IPS-NIHi11 (cell line): ENCODE measurements at regions not wholly inside any gene's neighbourhood (a gene's known extent, or its start where the extent isn't known, plus 50 kb on each side); places are given as distances from the start of the nearest gene placed in this dataset.

Source experiments
- DNase-seq: peaks from one replicate; pipeline ENCODE4 v3.0.0; 2012; ENCODE audit warnings: mixed read lengths, low spot score

GRCh38 chr4:123807866-123808265 lies 411.3 kb downstream of the SPRY1 start:
- DNase-seq, result no peak

GRCh38 chr4:123809864-123810263 lies 413.3 kb downstream of the SPRY1 start:
- DNase-seq, result no peak

DNA sequence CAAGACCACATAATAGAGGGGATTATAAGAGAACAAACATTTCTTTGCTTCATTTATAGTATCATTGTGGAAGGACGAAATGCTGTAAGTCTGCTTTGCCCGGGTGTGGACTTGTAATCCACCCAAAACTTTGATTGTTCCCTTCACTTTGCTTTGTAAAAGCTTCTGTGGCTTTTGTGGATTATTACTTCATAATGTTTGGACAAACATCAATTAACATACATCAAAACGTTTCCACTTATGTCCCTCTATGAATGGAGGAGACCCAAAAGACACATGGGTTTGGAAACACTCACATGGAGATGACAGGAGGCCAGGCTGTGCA lies 415.4 kb downstream of the SPRY1 start:
- no peak for DNase-seq

DNA sequence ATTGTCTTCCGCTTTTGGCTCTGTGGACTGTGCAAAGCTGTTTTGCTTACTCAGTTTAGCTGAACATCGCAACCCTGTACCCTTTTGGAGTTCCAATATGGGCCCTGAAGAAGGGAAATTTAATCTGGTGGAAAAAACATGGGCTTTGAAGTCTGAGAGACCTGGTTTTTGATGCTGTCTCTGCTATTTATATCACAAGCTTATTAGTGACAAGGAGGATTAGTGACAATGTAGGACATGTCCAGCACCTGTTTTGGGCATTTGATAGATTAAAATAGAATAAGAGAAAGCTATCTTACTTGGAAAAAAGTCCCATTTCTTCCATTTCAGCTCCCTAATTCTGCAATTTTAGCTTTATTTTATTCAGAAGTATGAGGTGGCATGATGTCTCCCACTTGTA lies 417.3 kb downstream of the SPRY1 start:
- no peak for DNase-seq

GRCh38 chr4:123816462-123816861 lies 419.9 kb downstream of the SPRY1 start:
- no peak for DNase-seq

- DNase-seq, result no peak
Measured at GRCh38 chr4:123817025-123817688, 420.6 kb downstream of the SPRY1 start.

DNA sequence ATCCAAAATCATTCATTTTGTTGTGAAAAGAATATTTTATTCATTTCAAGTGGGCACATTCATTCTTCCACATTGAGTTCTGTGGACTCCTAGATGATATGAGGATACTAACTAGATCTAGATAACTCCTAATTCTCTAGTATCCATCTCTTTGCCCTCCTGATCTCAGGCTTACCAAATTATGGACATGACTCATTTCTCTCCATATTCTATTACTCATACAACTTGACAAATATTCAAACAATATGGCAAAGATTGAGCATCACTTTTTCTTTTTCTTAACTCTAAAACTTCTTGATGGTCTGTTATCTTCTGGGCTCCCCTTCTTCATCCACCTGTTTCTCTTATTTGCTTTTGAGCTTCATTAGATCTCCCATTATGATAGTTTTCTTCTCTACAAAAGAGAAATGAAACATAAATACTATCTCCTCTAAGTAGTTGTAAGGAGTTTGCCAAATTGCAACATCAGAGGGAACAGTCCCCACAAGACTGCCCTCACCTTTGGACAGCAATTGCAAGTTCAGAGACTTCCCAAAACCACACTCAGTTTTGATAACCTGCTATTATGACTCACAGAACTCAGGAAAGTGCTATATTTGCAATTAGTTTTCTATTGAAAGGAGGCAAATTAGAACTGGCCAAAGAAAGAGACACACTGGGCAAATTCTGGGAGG lies 422.9 kb downstream of the SPRY1 start:
- no peak for DNase-seq

DNA sequence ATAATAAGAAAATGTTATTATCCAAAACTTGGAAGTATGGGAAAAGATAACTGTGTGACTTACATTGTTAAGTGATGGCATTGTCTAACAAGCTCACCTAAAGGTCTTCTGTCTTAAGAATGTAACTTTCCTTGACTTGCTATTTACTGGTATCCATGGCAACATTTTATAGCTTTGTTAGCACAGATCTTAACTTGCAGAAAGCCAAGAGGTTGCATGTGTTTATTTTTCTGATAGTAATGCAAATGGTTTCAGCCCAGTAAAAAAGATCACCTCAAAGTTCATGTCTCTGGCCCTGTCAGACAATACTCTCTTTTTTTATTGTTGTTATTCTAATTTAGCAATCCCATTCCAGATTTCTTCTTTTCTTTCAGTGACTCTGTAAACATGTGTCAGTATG lies 425.3 kb downstream of the SPRY1 start:
- no peak for DNase-seq

DNA sequence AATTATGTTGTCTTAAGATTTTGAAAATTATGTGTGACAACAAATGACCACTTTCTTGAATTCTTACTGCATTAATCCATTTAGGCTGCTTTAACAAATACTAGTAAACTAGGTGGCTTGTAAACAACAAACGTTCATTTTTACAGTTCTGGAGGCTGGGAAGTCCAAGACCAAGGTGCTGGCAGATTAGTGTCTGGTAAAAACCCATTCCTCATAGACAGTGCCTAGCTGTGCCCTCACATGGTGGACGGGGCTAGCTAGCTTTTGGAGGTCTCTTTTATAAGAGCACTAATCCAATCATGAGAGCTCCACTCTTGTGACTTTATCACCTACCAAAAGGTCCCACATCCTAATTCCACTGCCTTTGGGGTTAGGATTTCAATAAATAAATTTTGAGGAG lies 425.8 kb downstream of the SPRY1 start:
- DNase-seq, result no peak

DNA sequence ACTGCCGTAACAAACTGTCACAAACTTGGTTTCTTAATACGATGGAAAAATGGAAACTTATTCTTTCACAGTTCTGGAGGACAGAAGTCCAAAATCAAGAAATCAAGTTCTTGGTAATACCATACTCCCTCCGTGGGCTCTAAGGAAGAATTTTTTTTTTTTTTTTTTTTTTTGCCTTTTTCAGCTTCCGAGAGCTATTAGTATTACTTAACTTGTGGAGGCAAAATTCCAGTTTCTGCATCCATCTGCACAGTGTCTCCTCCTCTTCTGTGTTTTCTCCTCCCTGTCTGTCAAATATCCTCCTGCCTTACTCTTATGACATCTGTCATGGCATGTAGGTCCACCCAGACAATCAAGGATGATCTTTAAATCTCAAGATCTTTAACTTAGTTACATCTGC lies 426.6 kb downstream of the SPRY1 start:
- no peak for DNase-seq

DNA sequence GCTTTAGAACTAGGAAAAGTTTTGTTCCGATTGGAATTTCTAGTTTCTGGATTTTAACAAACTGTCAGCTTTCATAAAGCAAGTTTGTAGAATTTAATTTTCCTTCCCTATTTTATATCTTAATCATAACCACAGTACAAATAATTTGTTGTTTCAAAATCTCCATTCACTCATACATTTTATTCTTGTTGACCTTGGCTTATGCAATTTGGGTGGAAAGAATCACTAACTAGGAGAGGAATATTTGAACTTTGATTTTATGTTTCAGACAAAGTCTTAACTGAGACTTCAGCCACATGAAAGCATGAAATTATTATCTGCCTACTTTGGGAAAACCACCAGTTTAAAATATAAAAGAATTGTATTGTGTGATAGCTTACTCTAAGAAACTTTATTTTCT lies 427.9 kb downstream of the SPRY1 start:
- no peak for DNase-seq

DNA sequence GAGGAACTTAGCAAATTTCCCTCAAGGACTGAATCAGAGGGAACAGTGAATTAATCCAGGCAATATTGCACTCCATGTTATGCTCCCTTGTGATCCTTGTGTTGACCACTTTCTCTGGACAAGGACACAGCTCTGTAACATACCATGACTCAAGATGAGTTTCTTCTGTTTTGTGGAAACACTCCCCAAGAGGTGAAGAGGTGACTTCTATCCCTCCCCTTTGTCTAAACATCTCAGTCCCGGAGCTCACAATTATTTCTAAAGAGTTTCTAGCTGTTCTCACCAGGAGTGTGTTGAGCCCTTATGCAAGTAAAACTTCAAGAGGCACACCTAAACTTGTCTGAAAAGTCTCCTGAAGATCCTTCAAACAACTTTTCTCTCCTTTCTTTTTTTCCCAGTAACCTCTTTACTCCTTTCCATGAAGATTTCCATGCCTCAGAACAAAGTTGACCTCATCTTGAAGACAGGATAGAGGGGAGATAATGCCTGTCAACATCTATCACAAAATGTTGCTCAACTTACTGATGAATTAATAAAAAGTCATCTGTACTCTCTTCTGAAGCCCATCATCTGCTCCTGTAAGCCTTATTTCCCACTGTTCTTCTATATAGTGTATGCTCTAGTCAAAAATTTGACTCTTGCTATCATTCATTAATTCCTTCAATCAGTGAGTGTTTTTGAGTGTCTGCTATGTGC lies 429.1 kb downstream of the SPRY1 start:
- DNase-seq, result no peak

- DNase-seq, result no peak
Measured at GRCh38 chr4:123826896-123827295, 430.3 kb downstream of the SPRY1 start.

DNA sequence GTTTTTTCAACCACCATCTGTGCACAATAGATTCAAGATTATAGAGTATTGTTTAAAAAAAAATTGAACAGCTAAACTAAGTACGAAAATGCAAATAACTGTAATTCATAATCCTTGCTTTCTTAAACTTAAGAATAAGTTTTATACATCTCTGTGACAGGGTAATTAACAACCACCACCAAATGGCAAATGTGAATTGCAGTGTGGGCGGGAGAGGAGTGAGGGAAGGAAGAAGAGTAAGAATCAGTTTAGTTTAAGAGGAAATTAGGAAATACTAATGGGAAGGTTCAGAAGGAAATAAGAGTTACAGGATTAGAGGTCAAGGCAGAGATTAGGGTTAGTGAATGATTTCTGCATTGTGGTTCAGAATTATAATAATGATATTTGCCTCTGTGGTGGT lies 430.9 kb downstream of the SPRY1 start:
- no peak for DNase-seq

- no peak for DNase-seq
Measured at GRCh38 chr4:123830930-123831329, 434.3 kb downstream of the SPRY1 start.

DNA sequence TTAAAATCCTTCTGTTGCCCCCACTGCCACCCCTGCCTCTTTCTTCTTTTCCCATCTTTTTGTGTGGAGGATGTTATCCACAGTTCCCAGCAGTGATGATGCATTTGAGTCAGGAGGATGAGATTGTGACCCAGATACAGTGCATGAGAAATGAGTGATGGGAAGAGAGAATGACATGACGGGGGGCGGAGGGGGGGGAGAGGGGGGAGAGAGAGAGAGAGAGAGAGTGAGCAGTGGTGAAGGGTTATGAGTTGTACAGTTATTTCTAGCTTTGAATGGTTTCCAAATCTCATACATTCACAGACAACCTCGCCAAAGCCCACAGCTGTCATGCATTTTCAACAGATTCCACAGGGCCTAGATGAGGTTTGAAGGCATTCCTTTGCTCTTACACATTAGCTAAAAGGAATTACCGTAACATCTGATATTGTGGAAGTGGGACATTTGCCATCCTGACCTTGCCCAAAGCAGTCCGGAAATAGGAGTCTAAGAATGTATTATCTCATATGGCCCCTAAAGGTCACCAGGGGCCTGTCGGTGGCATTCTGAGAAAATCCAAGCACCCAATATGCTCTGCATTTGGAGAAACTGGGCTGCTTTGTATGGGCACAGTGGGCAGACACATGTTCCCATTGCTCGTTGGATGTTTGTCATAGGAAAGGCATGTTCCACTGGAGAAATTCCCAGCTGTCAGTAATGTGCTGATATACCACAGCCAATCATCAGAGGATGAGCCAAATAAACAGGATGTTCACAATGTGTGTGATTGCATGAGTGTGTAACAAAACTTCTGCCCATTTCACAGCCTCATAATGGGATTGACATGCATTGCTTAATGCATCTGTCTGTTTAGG lies 435.8 kb downstream of the SPRY1 start:
- DNase-seq, result no peak

- DNase-seq, result no peak
Measured at GRCh38 chr4:123833171-123833643, 436.6 kb downstream of the SPRY1 start.

DNA sequence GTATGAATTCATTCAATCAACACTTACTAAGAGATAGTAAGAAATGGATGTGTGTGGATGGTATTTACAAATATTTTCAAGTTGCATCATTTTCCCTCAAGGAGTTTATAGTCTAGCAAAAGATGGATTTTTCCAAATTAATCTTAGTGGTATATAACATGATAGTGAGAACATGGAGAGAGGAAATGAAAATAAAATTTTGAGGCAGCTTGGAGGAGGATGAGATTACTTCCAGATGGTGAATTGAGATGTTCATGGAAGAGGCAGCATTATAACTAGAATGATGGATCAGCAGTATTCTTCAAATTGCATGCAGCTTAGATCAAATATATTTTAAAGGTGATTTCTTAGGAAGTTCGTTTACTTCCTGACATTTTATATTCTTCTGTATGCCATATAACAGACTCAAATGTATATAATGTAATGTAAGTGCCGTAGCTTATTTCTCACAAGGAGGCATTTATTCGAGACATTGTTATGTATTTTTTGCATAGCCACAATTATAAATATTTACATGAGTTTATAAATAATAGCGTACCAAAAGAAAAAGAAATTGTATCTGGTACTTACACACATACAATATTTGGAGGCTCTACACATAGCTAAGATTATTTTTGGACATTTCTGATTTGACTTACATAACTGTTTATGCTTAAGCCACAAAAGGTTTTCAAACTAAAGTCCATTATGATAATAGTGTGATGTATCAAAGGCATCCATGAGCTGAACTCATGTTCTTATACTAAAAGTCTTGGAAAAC lies 439.4 kb downstream of the SPRY1 start:
- no peak for DNase-seq

DNA sequence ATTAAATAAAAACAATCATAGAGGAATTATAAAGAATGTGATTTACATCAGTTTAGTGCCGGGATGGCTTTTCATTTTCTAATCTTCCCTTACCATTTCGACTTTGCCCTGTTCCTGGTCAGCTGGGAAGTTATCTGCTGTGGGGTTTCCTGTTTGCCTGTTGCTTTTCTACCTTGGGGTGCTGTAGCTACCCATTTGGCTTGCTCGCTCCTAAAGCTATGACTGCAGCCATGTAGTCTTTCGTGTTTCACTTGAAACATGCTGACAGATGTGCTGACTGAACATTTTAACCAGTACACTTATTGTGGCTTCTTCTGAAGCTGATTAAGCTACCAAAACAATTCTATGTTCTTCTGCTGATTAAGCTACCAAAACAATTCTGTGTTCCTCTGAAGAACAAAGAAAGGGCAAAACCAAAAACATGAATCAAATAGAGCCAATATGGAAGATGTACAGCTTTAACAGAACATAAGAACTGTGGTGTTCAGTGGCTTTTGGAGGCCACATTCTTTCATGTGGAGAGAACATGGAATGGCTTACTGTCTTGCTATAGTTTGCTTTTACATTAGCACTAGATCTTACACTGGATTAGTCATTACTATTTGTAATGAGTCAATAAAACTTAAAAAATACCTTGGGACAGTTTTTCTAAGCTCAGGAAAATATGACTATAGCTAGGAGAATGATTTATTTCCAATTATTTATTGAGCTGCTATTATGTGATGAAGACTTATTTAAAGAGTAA lies 440.4 kb downstream of the SPRY1 start:
- DNase-seq, result no peak

DNA sequence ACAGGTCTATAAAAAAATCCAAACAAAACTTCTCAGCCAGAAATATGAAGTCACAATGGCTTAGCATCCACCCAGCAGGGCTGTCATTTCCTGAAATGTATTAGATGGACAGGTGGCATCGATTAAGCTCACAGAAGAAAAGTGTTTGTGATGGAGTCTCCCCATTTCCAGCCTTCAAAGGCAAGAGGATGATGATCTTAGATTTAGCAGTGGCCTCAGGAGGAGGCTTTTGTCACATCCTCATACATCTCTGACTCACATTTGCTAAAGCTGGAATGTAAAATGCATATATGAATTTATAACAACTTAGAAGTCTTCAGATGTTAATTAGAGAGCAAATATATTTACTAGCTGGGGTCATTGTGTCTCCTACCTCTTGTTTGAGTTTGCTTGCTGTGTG lies 441.9 kb downstream of the SPRY1 start:
- DNase-seq, result no peak

- DNase-seq, result no peak
Measured at GRCh38 chr4:123840197-123840596, 443.6 kb downstream of the SPRY1 start.
